ENCODE measurements at regions not wholly inside any gene's neighbourhood (a gene's known extent, or its start where the extent isn't known, plus 50 kb on each side); places are given as distances from the start of the nearest gene placed in this dataset.

GRCh38 chr9:117551171-117551570 is 136.3 kb upstream of the ASTN2 start:
- TF ChIP-seq, protein P1, sequence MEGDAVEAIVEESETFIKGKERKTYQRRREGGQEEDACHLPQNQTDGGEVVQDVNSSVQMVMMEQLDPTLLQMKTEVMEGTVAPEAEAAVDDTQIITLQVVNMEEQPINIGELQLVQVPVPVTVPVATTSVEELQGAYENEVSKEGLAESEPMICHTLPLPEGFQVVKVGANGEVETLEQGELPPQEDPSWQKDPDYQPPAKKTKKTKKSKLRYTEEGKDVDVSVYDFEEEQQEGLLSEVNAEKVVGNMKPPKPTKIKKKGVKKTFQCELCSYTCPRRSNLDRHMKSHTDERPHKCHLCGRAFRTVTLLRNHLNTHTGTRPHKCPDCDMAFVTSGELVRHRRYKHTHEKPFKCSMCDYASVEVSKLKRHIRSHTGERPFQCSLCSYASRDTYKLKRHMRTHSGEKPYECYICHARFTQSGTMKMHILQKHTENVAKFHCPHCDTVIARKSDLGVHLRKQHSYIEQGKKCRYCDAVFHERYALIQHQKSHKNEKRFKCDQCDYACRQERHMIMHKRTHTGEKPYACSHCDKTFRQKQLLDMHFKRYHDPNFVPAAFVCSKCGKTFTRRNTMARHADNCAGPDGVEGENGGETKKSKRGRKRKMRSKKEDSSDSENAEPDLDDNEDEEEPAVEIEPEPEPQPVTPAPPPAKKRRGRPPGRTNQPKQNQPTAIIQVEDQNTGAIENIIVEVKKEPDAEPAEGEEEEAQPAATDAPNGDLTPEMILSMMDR (IDR thresholded peaks at IDR 0.05; ENCODE audit: poor library complexity, severe bottlenecking) = no peak
- Histone ChIP-seq H3K27me3 (ENCODE audit: insufficient read depth, poor library complexity, severe bottlenecking) (no peaks in the 10 kb centered on the region), H3K4me3 (ENCODE audit: severe bottlenecking) (no peak overlapping the region), H3K27ac (ENCODE audit: poor library complexity, severe bottlenecking) (no peak overlapping the region), H3K36me3 (ENCODE audit: low read depth) (no peaks in the 10 kb centered on the region), H3K9me3 (ENCODE audit: severe bottlenecking) (no peaks in the 10 kb centered on the region), H3K4me1 (ENCODE audit: insufficient read depth, poor library complexity, severe bottlenecking) (no peaks in the 10 kb centered on the region)
- no peak for DNase-seq (ENCODE audit: low spot score)
- no peak for ATAC-seq (ENCODE audit: low read depth)

DNA sequence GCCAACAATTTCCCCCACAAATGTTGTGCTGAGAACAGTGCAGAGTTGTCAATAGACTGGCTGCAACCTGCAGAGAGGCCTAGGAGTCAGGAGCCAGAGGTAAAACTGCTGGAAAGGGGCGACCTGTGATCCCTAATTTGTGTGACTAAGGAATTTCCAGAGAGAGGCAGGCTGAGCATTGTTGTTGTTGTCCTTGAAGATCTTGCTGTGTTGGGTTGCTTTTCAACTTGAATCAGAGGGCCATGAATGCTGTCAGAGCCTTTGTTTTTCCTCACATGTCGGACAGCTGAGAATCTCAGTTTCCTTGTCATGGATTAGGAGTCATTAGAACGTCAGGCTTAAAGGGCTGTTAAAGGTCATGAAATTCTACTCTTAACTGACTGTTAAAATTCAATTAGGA is 134.6 kb upstream of the ASTN2 start:
- H3K4me3 ChIP-seq (ENCODE audit: severe bottlenecking) = no peak overlapping the region
- ATAC-seq (ENCODE audit: low read depth) = no peak
- no peaks in the 10 kb centered on the region for H3K36me3 ChIP-seq (ENCODE audit: low read depth)
- H3K27me3 ChIP-seq (ENCODE audit: insufficient read depth, poor library complexity, severe bottlenecking) = no peaks in the 10 kb centered on the region
- TF ChIP-seq, protein P1 (IDR thresholded peaks at IDR 0.05; ENCODE audit: poor library complexity, severe bottlenecking) = no peak
- H3K4me1 ChIP-seq (ENCODE audit: insufficient read depth, poor library complexity, severe bottlenecking) = no peaks in the 10 kb centered on the region
- H3K9me3 ChIP-seq (ENCODE audit: severe bottlenecking) = no peaks in the 10 kb centered on the region
- no peak overlapping the region for H3K27ac ChIP-seq (ENCODE audit: poor library complexity, severe bottlenecking)
- DNase-seq (ENCODE audit: low spot score) = no peak

GRCh38 chr9:117548556-117548955 is 133.7 kb upstream of the ASTN2 start:
- H3K36me3 ChIP-seq (ENCODE audit: low read depth) = no peaks in the 10 kb centered on the region
- no peaks in the 10 kb centered on the region for H3K4me1 ChIP-seq (ENCODE audit: insufficient read depth, poor library complexity, severe bottlenecking)
- ATAC-seq (ENCODE audit: low read depth) (no peak), DNase-seq (ENCODE audit: low spot score) (no peak)
- TF ChIP-seq, protein P1 (IDR thresholded peaks at IDR 0.05; ENCODE audit: poor library complexity, severe bottlenecking) = no peak
- H3K27me3 ChIP-seq (ENCODE audit: insufficient read depth, poor library complexity, severe bottlenecking) = no peaks in the 10 kb centered on the region
- no peaks in the 10 kb centered on the region for H3K9me3 ChIP-seq (ENCODE audit: severe bottlenecking)
- no peak overlapping the region for H3K4me3 ChIP-seq (ENCODE audit: severe bottlenecking)
- H3K27ac ChIP-seq (ENCODE audit: poor library complexity, severe bottlenecking) = no peak overlapping the region

- Histone ChIP-seq H3K4me1 (ENCODE audit: insufficient read depth, poor library complexity, severe bottlenecking) (no peaks in the 10 kb centered on the region), H3K27me3 (ENCODE audit: insufficient read depth, poor library complexity, severe bottlenecking) (no peaks in the 10 kb centered on the region), H3K27ac (ENCODE audit: poor library complexity, severe bottlenecking) (no peak overlapping the region), H3K9me3 (ENCODE audit: severe bottlenecking) (no peaks in the 10 kb centered on the region), H3K4me3 (ENCODE audit: severe bottlenecking) (no peak overlapping the region), H3K36me3 (ENCODE audit: low read depth) (no peaks in the 10 kb centered on the region)
- TF ChIP-seq, protein P1 (IDR thresholded peaks at IDR 0.05; ENCODE audit: poor library complexity, severe bottlenecking) = no peak
- DNase-seq (ENCODE audit: low spot score) (no peak), ATAC-seq (ENCODE audit: low read depth) (no peak)
Observed at GRCh38 chr9:117547904-117548303, 133.0 kb upstream of the ASTN2 start.

DNA sequence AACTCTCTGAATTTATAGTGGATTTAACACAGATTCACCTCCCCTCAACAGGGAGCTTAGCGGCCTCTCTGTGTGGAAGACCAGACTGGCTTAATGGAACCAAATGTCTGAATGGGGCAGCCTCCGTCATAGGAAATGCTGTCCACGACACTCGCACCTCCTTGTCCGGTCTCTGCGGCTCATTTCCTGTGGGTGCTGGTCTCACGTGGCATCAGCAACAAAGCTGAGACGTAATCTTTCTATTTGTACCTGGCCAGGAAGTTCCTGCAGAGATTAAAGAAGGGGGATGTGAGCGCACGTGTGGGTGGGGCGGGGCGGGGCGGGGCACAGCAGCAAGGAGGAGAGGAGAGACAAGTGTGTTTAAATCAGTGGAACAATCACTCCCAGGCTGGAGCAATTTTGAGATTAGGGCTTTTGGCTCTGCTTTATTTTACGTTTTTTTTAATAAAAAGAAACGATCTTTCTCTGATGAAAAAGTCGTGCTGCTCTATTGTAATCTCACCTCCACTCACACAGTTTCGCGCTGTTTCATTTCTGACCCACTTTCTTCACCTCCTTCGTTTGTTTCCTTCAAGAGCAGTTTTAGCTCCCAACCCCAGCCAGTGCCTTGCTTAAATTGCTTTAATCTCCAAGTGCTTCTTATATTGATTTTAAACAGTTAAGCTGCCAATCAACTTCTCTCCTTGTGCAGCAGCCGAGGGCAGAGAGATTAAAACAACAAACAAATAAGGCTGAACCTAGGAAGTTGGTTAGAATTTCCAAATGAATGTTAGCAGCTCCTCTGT is 132.2 kb upstream of the ASTN2 start:
- H3K27ac ChIP-seq (ENCODE audit: poor library complexity, severe bottlenecking) = no peak overlapping the region
- no peak overlapping the region for H3K4me3 ChIP-seq (ENCODE audit: severe bottlenecking)
- no peaks in the 10 kb centered on the region for H3K27me3 ChIP-seq (ENCODE audit: insufficient read depth, poor library complexity, severe bottlenecking)
- TF ChIP-seq, protein P1 (IDR thresholded peaks at IDR 0.05; ENCODE audit: poor library complexity, severe bottlenecking) = no peak
- DNase-seq (ENCODE audit: low spot score) = no peak
- H3K9me3 ChIP-seq (ENCODE audit: severe bottlenecking) = no peaks in the 10 kb centered on the region
- no peaks in the 10 kb centered on the region for H3K4me1 ChIP-seq (ENCODE audit: insufficient read depth, poor library complexity, severe bottlenecking)
- no peaks in the 10 kb centered on the region for H3K36me3 ChIP-seq (ENCODE audit: low read depth)
- ATAC-seq (ENCODE audit: low read depth) = peak; percentile 46

Measured in RWPE2 (cell line).